ENCODE measurements at regions not wholly inside any gene's neighbourhood (a gene's known extent, or its start where the extent isn't known, plus 50 kb on each side); places are given as distances from the start of the nearest gene placed in this dataset.

GRCh38 chr5:174177531-174177930 lies 132.0 kb downstream of the NSG2 start:
- Histone ChIP-seq H3K4me3 (ENCODE audit: extremely low read depth in 1 of 4, insufficient read depth in 2 of 4, low read depth in 3 of 4, low read length in 4 of 4) (no peak overlapping the region), H2AK5ac (ENCODE audit: low read depth, low read length) (no peak overlapping the region), H2BK20ac (ENCODE audit: low read length) (no peak overlapping the region), H2BK12ac (ENCODE audit: low read depth, low read length) (no peak overlapping the region), H3K56ac (replicated peaks; ENCODE audit: insufficient read length, low read depth, low read length) (no peak overlapping the region), H3K14ac (ENCODE audit: insufficient read length) (no peak overlapping the region), H3K4ac (replicated peaks; ENCODE audit: insufficient read length, low read depth, low read length) (no peak overlapping the region), H3K27ac (ENCODE audit: low read depth, low read length) (no peak overlapping the region), H2BK15ac (ENCODE audit: low read length) (no peak overlapping the region), H3K9me3 (ENCODE audit: insufficient read depth in 2 of 2, low read depth in 1 of 2, low read length in 1 of 2) (no peaks in the 10 kb centered on the region), H3K23me2 (ENCODE audit: low read depth, low read length) (no peaks in the 10 kb centered on the region), H3K23ac (ENCODE audit: insufficient read length) (no peak overlapping the region), H4K20me1 (replicated peaks in 1 of 2; ENCODE audit: control insufficient read depth in 1 of 2, insufficient read depth in 2 of 2, low read length in 2 of 2) (no peaks in the 10 kb centered on the region), H2BK120ac (replicated peaks; ENCODE audit: low read depth, low read length) (no peak overlapping the region), H2AFZ (ENCODE audit: low read length) (no peak overlapping the region), H3K79me2 (ENCODE audit: control insufficient read depth in 1 of 2, insufficient read depth in 2 of 2, low read length in 2 of 2) (no peaks in the 10 kb centered on the region), H4K91ac (replicated peaks; ENCODE audit: insufficient read length, low read length) (no peak overlapping the region), H3K9ac (replicated peaks in 1 of 4; ENCODE audit: extremely low read depth in 1 of 4, low read depth in 3 of 4, low read length in 3 of 4) (no peak overlapping the region), H3K18ac (ENCODE audit: extremely low read depth, low read length) (no peak overlapping the region), H2BK5ac (ENCODE audit: low read depth, low read length) (no peak overlapping the region), H3K4me2 (ENCODE audit: insufficient read depth in 1 of 2, low read depth in 2 of 2, low read length in 2 of 2) (no peak overlapping the region), H3K27me3 (replicated peaks in 1 of 4; ENCODE audit: control insufficient read depth in 3 of 4, extremely low read depth in 1 of 4, insufficient read depth in 3 of 4, low read length in 3 of 4) (no peaks in the 10 kb centered on the region), H4K5ac (ENCODE audit: insufficient read length, low read depth, low read length) (no peak overlapping the region), H3K36me3 (ENCODE audit: control insufficient read depth in 2 of 4, insufficient read depth in 4 of 4, low read length in 3 of 4) (no peaks in the 10 kb centered on the region), H3K4me1 (replicated peaks in 1 of 4; ENCODE audit: control insufficient read depth in 3 of 4, insufficient read depth in 4 of 4, low read length in 3 of 4) (peaks cover 0 to 4% (median under 1%) of the 10 kb centered on the region in 4 experiments; a peak in 3 of 7 replicates), H3K79me1 (ENCODE audit: low read depth, low read length) (no peaks in the 10 kb centered on the region), H4K8ac (ENCODE audit: extremely low read depth, insufficient read depth, low read length) (no peak overlapping the region)
- WGBS, 2 experiments (ENCODE audit: extremely low coverage in 1 of 2, insufficient coverage in 1 of 2, insufficient read length in 1 of 2, insufficient replicate concordance in 2 of 2, low coverage in 1 of 2, low lambda C conversion rate in 2 of 2, missing lambda C conversion rate in 1 of 2) = 90% methylated on average over 6 of the region's 6 CpGs; no CpG with 5 or more reads in 1 of the 2 experiments
- TF ChIP-seq ATF2 (IDR thresholded peaks at IDR 0.05; ENCODE audit: low read length) (no peak), POLR2AphosphoS5 (IDR thresholded peaks at IDR 0.05; ENCODE audit: low read depth, low read length) (no peak), JUN (IDR thresholded peaks at IDR 0.05; ENCODE audit: low read depth, low read length) (no peak), NRF1 (IDR thresholded peaks at IDR 0.05; ENCODE audit: low read depth, low read length) (no peak)
- ChIA-PET CTCF (ENCODE audit: partially characterized antibody) (no interaction called here), POLR2A (ENCODE audit: partially characterized antibody) (no interaction called here)
- peak in 1 of 2 experiments; percentile 13 for DNase-seq (ENCODE audit: low read depth in 1 of 2, low spot score in 2 of 2)
- FAIRE-seq = no peak
